SIG-M5 treated with dmso at 0.1 percent for 504 hours (cell line): ENCODE measurements at regions not wholly inside any gene's neighbourhood (a gene's known extent, or its start where the extent isn't known, plus 50 kb on each side); places are given as distances from the start of the nearest gene placed in this dataset.
"Not testable (repeated sequence)": the region's sequence is repeated elsewhere in the genome, so short reads cannot be mapped to it uniquely, and the experiment has no call there.

ENCODE experiments used
- DNase-seq: peaks from one replicate; lab custom pipeline; 2025; ENCODE audit not compliant: unreplicated experiment; lab: John Stamatoyannopoulos, UW

DNA sequence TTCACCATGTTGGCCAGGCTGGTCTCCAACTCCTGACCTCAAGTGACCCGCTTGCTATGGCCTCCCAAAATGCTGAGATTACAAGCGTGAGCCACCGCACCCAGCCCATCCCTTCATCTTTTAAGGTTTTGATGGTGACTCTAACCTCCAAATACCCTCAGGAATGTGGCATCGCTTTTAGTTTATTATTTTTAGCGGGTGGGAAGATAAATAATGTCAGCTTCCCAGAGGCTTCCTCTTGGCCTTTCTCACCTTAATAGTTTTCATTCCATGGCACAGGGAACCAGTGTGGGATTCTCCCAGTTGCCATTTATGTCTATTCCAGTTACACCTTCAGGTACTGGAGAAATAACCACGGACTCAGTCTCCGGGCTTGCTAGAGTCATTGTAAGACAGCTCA is 92.1 kb upstream of the LRRN2 start:
- DNase-seq: no peak

- no peak for DNase-seq
Observed at GRCh38 chr1:204780630-204781029, 90.0 kb upstream of the NFASC start.

GRCh38 chr1:204782118-204782700 is 88.5 kb upstream of the NFASC start:
- DNase-seq: no peak

- not testable (repeated sequence) for DNase-seq
Observed at GRCh38 chr1:204785023-204785422, 85.6 kb upstream of the NFASC start.

DNA sequence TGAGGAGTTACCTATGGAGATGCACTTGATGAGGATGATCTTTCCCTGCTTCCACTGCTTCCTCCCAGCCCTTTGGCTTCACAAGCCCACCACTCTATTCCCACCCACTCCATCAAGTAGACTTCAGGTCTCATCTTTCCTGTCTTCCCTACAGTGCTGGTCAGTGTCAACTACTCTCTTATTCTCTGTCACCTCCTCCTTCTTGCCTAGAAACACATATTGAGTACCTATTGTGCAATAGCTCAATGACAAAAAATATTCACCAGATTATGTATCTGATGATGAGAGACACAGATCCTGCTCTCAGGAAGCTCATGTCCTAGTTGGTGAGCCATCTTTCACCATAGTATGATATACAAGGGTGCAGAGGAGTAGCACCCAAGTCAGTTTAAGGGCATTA is 82.2 kb upstream of the NFASC start:
- DNase-seq: no peak

- DNase-seq: peak; percentile 54
Observed at GRCh38 chr1:204791453-204792353, 79.0 kb upstream of the NFASC start.

DNA sequence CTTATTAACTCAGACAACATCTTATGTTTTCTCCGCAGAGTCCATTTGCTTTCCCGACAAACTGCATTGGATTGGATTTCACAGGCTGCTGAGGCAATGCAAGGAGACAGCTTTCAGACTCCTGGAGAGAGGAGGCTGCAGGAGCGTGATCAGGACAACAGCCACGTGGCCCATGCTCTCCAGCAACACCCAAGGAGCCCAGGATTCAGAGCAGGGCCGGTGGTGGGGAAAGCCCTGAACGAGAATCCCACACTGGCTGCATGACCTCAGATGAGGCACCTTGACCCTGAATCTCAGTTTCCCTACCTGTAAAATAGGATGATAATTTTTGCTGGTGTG is 78.3 kb upstream of the NFASC start:
- no peak for DNase-seq

GRCh38 chr1:204793259-204793914 is 77.3 kb upstream of the NFASC start:
- DNase-seq: no peak

GRCh38 chr1:204796886-204797285 is 73.8 kb upstream of the NFASC start:
- not testable (repeated sequence) for DNase-seq

GRCh38 chr1:204797401-204797800 is 73.3 kb upstream of the NFASC start:
- DNase-seq: no peak

GRCh38 chr1:204799630-204800029 is 71.0 kb upstream of the NFASC start:
- DNase-seq: no peak

GRCh38 chr1:204801211-204801610 is 69.5 kb upstream of the NFASC start:
- no peak for DNase-seq

DNA sequence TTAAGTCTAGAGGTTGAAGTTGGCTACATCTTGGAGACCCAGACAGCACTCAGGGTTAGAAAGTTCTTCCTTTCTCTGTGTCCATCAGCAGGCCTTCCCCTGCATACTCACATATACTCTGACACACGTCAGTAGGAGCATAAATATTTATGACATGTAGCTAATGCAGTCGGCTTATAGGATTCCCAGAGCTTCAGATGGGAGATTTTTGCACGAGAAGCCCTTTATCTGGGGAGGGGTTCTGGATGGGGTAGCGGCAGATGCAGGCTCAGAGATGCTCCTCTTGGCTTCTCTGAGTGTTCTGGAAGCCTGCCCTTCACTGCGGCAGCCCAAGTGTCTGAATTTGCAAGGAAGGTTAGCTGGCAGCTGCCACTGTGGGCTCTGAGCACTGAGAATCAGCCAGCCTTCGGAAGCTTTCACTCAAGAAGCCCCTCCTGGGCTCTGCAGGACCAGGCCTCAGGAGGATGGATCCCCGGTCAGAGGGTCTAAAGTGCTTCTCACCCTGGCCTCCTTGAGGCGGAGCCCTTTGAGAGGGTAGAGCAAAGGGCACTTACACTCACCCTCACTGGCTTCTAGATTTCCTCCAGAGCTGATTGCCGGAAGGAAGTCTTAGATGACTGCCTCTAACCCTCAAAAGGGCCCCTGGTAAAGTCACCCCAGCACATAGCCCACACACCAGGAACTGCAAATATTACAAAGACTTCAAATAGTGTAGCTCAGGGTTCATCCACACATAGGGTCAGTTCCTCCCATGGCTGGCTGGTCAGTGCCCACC is 68.1 kb upstream of the NFASC start:
- DNase-seq: no peak

DNA sequence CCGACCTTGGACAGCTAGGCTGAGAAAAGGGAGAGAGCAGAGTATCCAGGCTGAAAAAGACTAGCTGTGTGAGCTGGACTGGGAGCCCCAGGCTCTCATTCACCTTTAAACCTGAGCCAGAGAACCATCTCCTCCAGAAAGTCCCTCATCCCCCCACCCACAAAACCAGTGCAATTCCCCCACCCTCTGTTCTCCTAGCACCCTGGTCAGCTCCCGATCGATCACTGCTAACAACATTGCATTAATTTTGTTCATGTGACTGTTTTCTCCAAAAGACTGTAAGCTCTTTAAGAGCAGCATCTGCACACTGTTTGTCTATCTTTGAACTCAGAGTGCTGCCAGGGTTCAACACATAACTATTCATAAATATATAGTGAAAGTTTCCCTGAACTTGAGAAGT is 67.1 kb upstream of the NFASC start:
- no peak for DNase-seq

DNA sequence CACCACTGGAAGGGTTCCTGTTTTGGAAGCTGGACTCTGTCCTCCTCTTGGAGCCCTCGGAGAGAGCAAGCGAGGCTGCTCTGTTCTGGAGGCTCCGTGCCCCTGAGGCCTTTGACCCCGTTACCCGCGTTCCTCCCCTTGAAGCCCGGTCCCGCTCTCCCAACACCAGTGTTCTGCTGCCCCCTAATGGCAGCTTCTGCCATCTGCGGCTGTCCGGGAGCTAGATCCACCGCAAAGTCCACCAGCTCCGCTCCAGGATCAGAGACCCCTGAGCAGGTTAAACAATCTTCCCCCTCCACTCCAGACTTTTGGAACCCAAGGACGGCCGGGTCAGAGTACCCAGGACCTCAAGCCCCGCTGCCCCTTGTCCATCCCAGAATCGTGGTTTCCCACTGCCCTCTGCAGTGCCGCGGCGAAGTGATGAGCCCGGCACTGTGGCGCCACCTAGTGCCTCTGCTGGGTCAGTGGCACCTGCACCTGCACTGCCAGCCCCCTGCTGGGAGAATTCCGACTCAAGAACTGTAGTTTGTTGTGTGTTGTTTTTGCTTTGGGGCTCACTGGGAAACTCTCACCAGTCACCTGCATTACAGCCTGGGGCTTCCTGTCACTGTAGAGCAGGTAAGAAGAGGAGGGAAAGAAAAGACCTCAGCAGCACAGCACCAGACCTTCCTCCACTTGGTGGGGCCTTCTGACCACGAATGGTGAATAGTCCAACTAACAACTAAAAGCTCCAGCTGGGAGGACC is 63.5 kb upstream of the NFASC start:
- DNase-seq: peak; percentile 82

DNA sequence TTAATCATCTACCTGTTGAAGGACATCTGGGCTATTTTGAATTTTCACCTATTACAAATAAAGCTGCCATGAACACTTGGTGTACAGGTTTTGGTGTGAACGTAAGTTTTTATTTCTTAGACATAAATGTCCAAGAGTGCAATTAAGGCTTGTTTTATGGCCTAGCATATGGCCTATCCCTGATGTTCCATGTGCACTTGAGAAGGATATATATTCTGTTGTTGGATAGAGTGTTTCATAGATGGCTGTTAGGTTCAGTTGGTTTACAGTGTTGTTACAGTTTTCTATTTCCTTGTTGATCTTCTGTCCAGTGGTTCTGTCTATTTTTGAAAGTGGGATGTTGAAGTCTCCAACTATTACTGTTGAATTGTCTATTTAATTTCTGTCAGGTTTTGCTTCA is 61.2 kb upstream of the NFASC start:
- no peak for DNase-seq

DNA sequence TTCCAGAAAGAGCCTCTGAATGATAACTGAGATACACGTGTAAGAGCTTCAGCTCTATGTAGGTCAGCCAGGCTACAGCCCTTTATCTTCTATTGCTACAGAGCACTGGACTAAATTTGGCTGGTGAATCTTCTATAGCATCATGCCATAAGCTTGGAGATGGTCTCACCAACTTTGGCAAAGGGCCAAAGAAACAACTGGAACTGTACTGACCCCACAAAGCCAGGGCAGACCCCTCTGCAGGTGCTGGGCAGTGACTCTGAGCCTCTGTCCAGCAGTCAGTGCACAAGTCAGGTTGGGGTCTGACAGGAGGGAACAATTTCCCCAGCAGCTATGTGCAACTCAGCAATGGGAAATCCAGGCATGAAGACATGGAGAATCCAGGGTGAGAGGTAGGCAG is 57.8 kb upstream of the NFASC start:
- DNase-seq: no peak

DNA sequence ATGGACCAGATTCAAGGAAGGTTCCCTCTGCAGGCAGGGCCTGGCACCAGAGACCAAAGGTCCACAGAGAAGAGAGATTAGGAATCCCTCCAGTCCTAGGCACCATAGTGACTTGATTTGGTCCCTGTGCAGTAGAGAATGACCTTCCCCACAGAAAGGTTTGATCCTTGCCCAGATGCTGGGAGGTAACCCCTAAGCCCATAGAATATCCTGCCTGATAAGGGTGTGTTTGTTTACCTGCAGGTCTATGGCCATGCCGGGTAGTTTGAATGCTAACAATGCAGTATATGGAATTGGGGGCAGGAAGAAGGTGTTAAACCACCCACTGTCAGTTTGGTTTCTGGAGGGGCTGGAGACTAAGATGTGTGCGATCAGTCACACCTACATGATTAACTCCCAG is 57.1 kb upstream of the NFASC start:
- DNase-seq: no peak

- DNase-seq: no peak
Observed at GRCh38 chr1:204814166-204814884, 56.3 kb upstream of the NFASC start.

- DNase-seq: no peak
Observed at GRCh38 chr1:204817341-204817740, 53.3 kb upstream of the NFASC start.
